ENCODE measurements at regions not wholly inside any gene's neighbourhood (a gene's known extent, or its start where the extent isn't known, plus 50 kb on each side); places are given as distances from the start of the nearest gene placed in this dataset.
"Not testable (repeated sequence)": the region's sequence is repeated elsewhere in the genome, so short reads cannot be mapped to it uniquely, and the experiment has no call there.

DNA sequence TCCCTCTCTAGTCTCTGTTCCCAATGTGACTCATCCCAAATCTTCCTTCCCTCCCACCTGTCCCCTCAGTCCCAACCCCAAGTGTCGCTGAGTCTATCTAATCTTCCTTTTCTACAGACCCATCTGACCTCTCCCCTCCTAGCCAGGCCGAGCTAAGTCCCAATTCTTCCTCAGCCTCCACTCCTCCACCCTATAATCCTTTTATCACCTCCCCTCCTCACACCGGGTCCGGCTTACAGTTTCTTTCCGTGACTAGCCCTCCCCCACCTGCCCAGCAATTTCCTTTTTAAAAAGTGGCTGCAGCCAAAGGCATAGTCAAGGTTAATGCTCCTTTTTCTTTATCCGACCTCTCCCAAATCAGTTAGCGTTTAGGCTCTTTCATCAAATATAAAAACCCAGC, 541.0 kb upstream of the CRIM1 start:
- not testable (repeated sequence) for TF ChIP-seq EZH2 (IDR thresholded peaks at IDR 0.05; ENCODE audit: borderline replicate concordance, low read depth, low read length, poor library complexity, severe bottlenecking); CTCF (conservative IDR thresholded peaks at IDR 0.05; ENCODE audit: low read depth, low read length)
